ENCODE measurements at regions not wholly inside any gene's neighbourhood (a gene's known extent, or its start where the extent isn't known, plus 50 kb on each side); places are given as distances from the start of the nearest gene placed in this dataset.

DNA sequence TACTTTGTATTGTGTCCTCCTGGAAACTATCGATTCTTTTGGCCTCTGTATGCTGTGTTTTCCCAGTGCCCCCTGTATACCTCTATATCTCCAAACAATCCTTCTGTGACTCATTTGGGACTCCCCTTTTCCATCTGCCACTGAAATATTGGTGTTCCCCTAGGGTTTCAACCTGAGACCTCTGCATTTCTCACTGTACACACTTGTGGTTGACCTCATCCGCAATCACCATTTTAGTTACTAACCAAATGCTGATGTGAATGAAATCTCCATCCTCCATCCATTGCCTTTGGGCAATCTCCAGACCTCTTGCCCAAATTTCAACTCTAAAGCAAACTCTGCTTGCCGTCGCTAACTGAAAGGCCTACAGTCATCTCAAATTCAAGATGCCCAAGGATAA, 190.6 kb upstream of the PLET1 start:
- DNase-seq (ENCODE audit: low spot score) (no peak), ATAC-seq (ENCODE audit: low FRiP score) (no peak)
- TF ChIP-seq, protein P1, sequence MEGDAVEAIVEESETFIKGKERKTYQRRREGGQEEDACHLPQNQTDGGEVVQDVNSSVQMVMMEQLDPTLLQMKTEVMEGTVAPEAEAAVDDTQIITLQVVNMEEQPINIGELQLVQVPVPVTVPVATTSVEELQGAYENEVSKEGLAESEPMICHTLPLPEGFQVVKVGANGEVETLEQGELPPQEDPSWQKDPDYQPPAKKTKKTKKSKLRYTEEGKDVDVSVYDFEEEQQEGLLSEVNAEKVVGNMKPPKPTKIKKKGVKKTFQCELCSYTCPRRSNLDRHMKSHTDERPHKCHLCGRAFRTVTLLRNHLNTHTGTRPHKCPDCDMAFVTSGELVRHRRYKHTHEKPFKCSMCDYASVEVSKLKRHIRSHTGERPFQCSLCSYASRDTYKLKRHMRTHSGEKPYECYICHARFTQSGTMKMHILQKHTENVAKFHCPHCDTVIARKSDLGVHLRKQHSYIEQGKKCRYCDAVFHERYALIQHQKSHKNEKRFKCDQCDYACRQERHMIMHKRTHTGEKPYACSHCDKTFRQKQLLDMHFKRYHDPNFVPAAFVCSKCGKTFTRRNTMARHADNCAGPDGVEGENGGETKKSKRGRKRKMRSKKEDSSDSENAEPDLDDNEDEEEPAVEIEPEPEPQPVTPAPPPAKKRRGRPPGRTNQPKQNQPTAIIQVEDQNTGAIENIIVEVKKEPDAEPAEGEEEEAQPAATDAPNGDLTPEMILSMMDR (IDR thresholded peaks at IDR 0.05), result no peak

DNA sequence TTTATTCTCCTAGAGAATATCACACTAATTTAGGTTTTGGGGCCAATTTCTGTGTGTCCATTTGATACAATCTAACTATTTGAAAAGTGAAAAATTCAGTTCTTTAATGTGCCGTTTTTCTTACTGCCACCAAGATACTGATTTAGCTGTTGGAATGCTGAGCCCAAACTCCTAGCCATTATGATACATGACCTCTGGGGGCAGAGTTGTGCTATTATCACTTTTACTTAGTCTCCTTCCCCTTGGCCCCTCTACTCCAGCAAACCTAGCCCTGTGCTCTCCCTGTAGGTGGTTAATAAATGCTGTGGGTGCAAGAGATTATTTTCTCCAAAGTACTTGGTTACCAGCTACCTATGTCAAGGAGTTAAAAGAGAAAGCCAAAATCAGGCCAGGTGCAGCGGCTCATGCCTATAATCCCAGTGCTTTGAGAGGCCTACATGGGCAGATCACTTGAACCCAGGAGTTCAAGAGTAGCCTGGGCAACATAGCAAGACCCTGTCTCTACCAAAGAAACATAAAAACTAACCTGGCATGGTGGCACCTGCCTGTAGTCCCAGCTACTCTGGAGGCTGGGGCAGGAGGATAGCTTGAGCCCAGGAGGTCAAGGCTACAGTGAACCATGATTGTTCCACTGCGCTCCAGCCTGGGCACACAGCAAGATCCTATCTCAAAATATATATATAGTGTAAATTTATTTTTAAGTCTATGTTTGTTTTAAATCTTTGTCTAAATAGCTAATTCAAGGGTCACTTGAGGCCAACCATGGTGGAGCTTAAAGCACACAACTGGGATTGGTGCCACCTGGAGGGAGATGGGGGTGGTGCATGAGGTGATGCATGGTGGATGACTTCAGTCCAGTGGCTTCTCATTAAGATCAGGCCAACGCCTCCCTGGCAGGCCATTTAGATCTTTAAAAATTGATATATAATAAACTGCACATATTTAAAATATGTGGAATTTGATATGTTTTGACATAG, 193.2 kb upstream of the PLET1 start:
- no peak for DNase-seq (ENCODE audit: low spot score)
- TF ChIP-seq, protein P1 (IDR thresholded peaks at IDR 0.05), result no peak
- no peak for ATAC-seq (ENCODE audit: low FRiP score)

DNA sequence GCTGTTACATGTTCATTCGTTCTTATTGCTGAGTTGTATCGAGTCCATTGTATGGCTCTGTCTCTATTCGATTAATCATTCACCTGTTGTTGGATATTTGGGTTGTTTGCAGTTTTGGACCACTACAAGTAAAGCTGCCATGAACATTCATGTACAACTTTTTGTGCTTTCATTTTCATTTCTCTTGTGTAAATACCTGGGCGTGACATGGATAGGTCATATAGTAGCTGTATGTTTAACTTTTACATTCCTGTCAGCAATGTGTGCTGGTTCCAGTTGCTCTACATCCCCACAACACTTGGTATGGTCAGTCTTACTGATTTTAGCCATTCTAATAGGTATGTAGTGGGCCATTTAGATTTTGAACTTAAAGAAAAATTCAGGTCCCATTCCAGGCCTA, 194.2 kb upstream of the PLET1 start:
- ATAC-seq (ENCODE audit: low FRiP score) (no peak), DNase-seq (ENCODE audit: low spot score) (no peak)
- TF ChIP-seq, protein P1 (IDR thresholded peaks at IDR 0.05), result no peak

DNA sequence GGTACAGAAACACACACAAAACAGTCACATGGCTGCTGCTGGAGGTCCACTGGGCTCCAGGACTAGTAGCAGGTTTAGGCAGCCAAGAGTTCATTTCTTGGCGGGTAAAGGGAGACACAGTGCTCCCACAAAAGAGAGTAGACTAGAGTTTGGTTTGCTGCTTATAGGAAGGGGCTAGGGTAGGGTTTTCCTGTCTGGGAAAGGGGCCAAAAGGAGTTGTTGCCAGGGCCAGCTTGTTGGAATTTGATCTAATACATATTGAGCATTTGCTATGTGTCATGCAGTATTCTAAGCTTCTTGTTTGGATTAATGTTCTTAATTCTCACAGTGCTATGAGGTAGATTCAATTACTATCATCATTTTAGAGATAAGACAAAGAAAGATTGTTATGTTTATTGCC, 195.1 kb upstream of the PLET1 start:
- TF ChIP-seq, protein P1 (IDR thresholded peaks at IDR 0.05), result no peak
- ATAC-seq (ENCODE audit: low FRiP score) (no peak), DNase-seq (ENCODE audit: low spot score) (no peak)

DNA sequence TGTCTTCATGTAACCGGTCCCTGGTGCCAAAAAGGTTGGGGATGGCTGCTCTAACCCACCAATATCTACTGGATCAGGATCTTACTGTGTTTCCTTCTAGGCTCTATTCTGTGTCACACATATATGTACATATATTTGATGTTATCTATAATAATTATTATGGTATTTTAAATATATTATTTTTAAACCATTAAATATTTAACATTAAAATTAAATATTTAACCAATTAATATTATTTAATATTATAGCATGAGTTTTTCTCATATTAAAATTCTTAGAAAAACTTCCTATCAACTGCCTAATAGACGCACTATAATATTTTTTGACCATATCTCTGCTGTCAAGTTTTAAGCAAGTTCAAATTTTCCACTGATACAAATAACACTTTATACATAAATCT, 196.9 kb upstream of the PLET1 start:
- TF ChIP-seq, protein P1 (IDR thresholded peaks at IDR 0.05), result no peak
- ATAC-seq (ENCODE audit: low FRiP score) (no peak), DNase-seq (ENCODE audit: low spot score) (no peak)

DNA sequence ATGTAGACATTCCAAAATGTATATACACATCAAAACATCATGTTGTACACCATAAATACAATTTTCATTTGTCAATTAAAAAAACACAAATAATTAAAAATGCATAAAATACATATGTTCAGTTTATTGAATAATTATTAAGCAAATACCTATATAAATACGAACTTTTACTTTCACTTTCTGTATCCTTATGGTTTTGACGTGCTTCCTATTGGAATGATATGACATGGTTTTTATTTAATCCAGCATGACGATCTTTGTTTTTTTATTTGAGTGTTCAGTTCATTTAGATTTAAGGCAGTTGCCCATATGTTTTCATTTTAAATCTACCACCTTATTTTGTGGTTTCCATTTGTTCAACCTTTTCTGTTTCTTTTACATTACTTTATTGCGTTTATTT, 198.3 kb upstream of the PLET1 start:
- no peak for ATAC-seq (ENCODE audit: low FRiP score)
- TF ChIP-seq, protein P1 (IDR thresholded peaks at IDR 0.05), result no peak
- no peak for DNase-seq (ENCODE audit: low spot score)

DNA sequence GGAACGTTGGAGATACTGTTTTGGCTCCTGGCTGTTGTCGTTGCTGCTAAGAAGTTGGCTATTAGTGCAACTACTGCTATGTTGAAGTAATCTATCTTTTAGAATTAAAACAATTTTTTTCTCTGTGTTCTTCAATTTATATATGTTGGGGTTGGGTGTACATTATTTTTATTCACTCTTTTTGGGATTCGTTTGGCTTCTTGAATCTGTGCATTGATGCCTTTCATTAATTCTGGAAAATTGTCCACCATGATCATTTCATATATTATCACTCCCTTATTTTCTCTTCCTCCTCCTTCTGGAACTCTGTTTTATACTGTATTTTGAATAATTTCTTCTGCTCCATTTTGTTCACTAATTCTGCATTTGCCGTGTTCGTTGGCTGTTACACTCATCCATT, 199.5 kb upstream of the PLET1 start:
- ATAC-seq (ENCODE audit: low FRiP score), result no peak
- no peak for DNase-seq (ENCODE audit: low spot score)
- TF ChIP-seq, protein P1 (IDR thresholded peaks at IDR 0.05), result no peak

Data from omental fat pad (tissue), 3 donors.